ENCODE measurements at regions not wholly inside any gene's neighbourhood (a gene's known extent, or its start where the extent isn't known, plus 50 kb on each side); places are given as distances from the start of the nearest gene placed in this dataset.
"Not testable (repeated sequence)": the region's sequence is repeated elsewhere in the genome, so short reads cannot be mapped to it uniquely, and the experiment has no call there.

DNA sequence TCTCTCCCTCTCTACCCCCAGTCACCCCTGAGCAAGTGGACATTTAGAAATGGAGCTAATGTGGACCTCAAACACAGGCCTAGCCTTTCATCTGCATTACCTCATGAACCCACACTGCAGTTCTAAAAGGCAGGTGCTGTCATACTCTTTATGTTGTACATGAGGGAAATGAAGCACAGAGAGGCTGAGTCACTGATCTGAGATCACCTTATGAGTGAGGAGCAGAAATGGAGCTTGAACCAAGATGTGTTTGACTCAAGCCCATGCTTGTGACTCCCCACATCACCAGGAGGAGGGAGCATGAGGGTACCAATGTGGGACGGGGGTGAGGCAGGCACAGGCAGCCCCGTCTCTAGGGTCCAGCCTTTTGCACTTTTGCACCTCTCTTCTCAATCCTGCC lies 702.8 kb downstream of the PTPRU start:
- no peak for DNase-seq (ENCODE audit: low spot score)

DNA sequence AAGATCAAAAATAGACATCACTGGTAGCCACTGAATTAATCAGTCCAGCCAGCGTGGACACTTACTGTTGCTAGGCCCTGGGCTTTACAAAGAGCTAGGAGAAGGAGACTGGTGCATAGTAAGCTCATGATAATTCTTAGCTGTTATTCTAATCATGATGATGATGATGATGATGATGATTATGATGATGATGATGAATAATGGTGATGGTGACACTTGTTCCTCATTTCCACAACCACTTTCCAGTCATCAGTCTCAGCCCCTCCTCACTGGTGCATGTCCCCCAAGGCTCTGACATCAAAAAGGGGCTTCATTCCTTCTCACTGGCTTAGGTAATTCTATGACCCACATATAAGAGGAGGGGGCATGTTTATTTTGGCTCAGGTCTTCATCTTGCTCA lies 701.0 kb downstream of the PTPRU start:
- DNase-seq (ENCODE audit: low spot score): no peak

DNA sequence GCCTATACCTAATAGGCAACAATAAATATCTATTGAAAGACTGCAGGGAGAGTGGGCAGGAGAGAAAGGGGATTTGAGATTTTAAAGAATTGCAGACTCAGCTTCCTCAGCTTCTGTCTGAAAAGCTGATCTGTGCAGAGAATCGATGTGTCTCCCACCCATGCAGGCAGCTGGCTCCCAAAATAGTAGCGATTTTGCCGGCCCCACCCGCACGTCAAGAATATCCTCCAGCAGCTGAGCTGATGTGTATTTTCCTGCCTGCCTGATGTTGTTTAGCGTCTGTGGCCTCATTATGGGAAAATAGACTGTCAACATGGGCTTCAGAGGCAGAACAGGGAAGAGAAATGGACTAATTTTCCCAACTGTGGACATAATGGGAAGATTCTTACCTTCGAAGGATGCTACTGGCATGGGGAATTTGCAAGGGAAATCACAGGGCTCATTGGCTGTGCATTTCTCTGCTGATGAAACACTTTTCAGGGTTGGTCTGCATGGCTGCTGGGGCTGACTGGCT lies 699.8 kb downstream of the PTPRU start:
- DNase-seq (ENCODE audit: low spot score): no peak

DNA sequence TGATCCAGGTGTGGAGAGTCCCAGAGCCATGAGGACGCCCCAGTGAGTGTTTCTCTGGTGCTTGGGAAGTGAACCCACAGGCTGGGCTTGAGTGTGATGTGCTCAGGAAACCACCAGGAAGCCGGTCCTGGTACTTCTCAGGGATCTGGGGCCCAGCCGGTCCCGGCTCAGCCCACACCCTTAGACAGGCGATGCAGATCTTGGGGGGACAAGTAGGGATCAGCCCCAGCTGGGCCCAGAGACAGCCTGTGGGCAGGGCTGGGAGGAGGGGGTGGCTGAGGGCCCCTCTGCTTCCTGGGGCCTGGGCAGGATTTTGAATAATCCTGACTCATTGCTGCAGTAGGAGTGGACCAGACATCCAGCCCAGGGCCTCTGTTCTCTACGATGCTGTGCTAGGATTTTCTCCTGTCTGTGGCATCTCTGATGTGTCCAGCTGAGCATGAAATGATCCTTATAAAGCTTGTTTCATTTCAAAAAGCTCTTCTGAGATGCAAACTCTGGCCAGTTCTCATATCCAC lies 698.0 kb downstream of the PTPRU start:
- no peak for DNase-seq (ENCODE audit: low spot score)

DNA sequence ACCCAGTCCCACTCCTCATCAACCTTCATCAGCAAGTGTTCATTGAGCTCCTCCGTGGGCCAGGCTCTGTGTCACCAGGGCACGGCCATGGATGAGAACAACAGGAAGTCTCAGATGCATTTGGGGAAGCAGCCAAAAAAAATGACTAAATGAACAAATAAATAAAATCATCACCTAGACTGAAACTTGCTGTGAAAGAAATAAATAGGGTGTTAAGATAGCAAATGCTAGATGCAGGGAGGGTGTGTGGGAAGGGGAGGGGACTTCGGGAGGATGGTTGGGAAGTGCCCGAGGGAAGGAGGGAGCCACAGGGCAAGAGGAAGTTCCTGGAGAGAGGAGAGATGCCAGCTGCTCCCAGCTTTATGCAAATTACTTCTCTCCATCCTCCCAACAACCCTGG lies 696.7 kb downstream of the PTPRU start:
- DNase-seq (ENCODE audit: low spot score): no peak

DNA sequence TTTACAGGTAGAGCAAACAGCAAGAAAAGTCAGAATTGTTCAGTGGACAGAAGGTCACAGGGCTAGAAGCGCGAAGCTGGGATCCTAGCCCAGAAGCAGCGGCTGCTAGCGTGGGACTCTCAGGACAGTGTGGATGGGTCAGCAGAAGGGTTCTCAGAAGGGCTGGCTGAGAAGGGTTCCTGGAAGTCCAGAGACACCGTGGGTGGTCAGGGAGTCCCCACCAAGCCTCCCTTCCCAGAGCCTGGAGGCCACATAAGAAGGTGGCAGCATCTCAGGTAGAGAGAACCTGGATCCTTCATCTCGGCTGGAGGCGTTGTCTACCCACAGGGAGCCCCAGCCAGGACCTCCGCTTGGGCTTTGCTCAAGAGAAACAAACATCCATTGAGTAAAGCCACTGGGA lies 696.3 kb downstream of the PTPRU start:
- no peak for DNase-seq (ENCODE audit: low spot score)

DNA sequence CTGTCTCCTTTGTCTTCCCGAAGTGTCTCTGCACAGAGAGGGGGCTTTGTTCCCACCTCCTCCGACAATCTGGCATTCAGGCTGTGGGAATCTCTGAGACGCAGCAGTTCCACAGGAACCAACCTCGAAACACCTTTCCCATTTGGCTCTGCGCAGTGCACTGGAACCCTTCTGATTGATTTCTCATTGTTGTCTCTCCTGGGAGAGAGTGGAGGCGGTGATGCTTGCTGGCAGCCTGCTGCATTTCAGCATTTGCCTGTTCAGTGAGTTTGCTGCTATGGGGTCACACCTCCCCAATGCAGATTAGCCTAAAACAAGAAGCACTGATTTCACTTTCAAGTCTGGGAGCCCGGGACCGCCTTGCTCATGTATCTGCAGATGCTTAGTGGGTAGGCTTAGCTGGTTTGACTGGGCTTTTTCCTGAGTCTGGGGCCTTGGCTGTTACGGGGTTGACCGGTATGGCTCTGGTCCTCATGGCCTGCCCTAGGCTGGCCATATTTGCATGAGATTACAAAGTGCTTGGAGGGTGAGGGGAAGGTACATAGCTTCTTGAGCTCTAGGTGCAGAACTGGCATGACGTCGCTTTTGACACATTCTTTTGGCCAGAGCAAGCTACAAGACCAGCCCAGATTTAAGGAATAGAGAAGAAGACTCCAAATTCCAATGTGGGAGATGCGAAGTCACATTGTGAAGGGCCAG lies 695.3 kb downstream of the PTPRU start:
- DNase-seq (ENCODE audit: low spot score): no peak

DNA sequence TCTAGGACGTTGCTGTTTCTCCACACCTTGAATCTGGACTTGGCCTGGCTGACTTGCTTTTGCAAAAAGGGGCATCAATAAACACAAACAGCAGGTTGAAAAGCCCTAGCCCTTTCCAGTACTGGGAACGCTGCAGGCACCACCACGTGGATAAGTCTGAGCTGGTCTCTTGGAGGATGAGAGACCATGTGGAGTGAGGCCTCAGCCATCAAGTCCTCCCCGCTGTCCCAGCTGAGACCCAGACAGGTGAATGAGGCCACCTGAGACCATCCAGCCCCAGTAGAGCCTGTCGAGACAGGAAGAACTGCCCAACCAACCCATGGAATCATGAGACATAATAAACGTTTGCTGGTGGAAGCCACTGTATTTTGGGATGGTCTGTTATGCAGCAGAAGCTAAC lies 688.7 kb downstream of the PTPRU start:
- no peak for DNase-seq (ENCODE audit: low spot score)

DNA sequence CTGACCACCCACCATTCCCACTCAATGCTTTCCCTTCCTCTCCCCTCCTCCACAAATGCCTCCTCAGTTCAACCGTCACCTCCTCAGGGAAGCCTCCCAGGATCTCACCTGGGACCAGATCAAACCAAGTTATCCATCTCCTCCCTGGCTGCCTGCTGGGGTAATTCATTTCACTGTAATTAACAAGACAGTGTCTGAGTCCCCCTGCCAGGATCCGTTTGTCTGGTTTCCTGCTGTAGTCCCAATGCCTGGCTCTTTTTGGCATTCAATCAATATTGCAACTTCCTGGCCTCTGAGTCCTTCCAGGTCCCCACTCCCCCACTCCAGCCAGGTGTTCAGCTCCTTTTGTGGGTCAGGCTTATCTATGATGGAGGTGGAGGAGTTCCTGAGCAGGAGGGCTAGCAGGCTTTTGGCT lies 687.7 kb downstream of the PTPRU start:
- no peak for DNase-seq (ENCODE audit: low spot score)

DNA sequence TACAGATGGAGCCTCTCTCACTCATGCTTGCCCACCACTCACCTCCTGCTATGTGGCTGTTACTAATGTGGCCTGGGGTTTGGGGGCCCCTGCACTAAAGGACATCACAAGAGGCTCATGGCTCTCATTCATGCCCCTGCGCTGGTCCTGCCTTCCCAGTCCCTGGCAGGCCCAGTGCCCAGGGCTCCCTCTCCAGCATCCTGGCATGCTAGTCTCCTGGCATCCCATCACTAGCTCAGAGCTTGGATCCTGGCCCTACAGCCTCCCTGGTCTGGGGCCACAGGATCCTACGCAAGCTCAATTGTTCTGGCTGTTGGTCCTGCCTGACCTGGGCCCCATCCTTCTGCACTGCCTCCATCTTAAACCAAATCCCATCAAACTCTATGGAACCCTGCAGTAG lies 685.4 kb downstream of the PTPRU start:
- no peak for DNase-seq (ENCODE audit: low spot score)

DNA sequence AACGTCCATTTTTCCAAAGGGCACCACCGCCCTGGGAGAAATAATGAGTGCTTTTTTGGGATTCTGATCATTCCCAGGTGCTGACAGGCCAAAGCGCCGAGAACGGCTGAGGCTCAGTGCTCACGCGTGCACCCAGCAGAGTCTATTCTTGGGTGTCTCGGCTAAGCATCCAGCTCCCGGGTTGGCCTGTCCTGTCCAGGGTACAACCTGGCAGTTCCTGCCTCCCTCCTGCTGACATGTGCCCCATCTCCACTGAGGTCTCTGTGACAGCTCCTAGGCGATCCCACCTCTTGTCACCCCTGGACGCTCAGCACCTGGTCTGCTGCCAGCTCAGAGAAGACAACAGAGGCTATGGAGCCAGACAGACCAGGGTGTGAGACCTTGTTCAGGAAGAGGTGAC lies 684.5 kb downstream of the PTPRU start:
- DNase-seq (ENCODE audit: low spot score): no peak

DNA sequence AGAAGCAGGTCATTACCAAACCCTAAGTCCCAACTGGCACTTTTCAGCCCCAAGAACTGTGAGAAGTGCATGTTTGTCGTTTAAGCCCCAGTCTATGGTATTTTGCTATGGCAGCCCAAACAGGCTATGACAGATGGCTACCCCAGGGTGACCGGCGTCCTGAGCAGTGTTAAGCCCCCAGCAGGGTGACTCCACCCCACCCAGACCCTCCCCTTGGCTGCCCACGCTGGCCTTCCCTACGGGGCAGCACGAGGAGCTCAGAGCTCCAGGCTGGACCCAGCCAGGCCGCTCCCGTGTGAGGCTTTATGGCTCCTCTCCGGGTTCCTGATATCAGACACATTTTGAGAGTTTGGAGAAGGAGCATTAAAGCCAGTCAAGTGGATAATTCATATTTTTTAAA lies 684.0 kb downstream of the PTPRU start:
- DNase-seq (ENCODE audit: low spot score): no peak

DNA sequence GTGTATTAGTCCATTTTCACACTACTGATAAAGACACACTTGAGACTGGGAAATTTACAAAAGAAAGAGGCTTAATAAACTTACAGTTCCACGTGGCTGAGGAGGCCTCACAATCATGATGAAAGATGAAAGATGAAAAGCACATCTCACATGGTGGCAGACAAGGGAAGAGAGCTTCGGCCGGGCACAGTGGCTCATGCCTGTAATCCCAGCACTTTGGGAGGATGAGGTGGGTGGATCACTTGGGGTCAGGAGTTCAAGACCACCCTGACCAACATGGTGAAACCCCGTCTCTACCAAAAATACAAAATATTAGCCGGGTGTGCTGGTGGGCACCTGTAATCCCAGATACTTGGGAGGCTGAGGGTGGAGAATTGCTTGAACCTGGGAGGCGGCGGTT lies 682.7 kb downstream of the PTPRU start:
- not testable (repeated sequence) for DNase-seq (ENCODE audit: low spot score)

DNA sequence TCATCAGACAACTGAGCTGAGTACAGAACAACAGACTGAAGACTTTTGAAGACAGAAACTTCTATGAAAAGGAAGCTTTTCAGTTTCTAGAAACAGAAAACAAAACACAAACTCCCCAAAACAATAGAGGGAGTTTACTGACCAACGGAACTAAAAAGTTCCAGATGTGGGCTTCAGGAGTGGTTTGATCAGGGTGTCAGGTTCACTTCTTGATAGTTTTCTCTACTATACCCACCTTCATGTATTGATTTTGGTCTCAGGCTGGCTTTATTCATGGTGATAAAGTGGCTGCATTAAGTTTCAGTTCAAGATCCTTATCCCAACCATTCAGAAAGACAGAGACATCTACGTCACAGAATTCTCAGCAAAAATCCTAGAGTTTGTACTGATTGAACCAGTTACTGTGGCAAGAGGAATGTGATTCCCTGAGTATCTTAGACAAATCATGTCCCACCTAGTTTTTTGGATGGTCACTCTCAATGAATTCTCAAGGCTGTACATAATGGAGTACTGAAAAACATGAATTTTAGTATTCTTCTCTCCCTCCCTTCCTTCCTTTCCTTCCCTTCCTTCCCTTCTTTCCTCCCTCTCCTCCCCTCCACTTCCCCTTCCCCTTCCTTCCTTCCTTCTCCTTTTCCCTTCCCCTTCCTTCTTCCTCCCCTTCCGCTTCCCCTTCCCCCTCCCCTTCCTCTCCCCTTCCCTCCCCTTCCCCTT lies 680.5 kb downstream of the PTPRU start:
- no peak for DNase-seq (ENCODE audit: low spot score)

DNA sequence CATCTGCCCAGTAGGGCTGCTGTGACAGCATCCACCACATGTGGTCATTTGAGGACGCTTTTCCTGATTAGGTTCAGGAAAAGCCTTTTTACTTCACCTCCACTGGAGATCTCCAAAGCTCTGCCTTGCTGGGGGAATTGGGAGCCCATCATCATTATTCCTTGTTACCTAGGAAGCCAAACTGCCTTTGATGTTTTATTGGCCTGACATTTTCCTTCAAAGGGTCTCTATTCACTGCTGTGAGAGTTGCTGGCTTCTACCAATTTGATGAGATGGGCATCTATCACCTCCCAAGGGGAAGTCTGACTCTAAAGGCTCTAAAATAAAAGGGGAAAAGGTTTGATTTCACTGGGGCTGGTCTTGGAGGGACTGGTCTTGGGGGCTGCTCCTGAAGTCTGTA lies 678.6 kb downstream of the PTPRU start:
- DNase-seq (ENCODE audit: low spot score): no peak

DNA sequence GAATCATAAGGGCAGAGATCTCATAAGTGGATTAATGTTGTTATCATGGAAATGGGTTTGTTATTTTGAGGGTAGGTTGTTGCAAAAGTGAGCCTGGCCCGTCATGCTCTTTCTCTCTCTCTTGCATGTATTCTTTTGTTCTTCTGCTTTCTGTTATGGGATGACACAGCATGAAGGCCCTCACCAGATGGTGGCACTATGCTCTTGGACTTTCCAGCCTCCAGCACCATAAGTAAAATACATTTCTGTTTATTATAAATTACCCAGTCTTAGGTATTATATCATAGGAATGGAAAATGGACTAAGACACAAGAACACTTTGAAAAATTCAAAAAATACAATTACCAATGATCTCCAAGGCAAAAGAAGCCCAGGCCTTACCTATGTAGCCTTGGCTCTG lies 676.1 kb downstream of the PTPRU start:
- no peak for DNase-seq (ENCODE audit: low spot score)

DNA sequence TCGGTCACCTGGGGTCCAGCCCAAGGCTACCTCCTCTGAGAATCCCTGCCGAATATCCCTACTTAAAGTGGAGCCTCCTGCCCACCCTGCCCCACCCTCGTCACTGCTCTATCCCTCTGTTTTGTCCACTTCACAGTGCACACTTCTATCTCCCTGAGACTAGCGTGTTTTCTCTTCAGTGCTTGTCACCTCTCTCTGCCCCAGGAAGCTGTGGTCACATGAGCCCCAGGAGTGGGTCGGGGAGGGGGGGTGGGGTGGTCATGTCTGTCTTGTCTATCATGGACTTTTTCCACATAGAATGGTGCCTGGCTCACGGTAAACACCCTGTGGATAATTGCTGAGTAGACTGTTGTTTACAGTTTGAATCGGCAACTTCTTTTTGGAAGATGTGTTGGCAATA lies 673.6 kb downstream of the PTPRU start:
- DNase-seq (ENCODE audit: low spot score): no peak

DNA sequence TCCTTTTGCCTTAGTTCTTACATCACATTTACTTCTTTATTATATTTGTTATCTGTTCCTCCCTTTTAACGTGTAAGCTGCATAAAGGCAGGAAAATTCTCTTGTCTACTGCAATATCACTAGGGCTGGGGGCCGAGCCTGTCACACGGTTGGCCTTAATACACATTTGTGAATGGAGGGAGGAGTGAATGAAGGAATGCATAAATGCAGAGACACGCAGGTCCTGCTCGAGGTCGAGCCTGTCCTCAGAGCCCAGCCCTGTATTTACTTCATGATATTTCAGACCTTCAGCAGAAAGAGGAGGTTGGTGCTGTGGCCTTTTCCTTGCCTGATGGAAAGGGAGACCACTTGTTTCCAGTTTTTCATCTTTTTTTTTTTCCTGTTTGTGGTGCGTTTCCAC lies 671.3 kb downstream of the PTPRU start:
- DNase-seq (ENCODE audit: low spot score): no peak

DNA sequence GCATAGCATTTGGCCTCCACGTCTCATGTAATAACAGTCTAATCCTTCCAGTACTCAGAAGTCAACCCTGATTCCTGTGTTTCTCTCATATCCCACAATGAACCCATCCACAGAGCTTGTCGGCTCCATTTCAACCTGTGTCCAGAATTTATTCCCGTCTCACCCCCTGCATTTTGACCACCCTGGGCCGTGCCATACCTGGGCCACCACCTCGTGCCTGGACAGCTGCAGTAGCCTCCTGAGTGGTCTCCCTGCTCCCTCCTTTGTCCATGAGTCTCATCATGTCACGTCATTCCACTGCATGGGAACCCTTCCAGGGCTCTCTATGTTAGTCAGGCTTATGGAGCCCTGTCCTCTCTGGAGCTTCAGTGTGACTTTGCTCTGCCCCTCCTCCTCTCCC lies 670.6 kb downstream of the PTPRU start:
- DNase-seq (ENCODE audit: low spot score): no peak

DNA sequence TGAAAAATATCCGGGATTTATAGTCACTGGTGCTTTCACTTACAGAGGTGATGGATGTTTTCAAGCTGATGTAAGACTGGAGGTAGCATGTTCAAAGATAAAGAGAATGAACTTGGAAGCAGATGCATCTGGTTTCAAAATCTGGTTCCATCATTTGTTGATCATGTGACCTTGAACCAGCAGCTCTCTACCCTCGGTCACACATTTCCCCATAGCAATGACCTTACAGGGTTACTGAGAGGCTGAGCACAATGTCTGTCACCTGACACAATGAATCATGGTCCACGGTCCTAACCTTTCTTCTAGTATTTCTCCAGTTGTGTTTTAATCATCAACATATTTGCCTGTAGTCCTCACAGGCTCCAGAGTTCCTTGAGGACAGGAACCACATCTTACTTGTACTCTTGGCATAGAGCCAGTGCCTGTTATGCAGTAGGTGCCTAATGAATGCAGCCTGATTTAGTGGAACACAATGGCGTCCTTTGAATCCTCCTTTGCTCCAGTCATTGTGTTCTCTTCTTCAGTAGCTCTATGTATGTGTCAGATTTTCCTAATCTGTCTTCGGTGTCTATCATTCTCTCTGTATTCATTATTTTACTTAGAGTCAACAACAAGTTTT lies 667.3 kb downstream of the PTPRU start:
- DNase-seq (ENCODE audit: low spot score): no peak

DNA sequence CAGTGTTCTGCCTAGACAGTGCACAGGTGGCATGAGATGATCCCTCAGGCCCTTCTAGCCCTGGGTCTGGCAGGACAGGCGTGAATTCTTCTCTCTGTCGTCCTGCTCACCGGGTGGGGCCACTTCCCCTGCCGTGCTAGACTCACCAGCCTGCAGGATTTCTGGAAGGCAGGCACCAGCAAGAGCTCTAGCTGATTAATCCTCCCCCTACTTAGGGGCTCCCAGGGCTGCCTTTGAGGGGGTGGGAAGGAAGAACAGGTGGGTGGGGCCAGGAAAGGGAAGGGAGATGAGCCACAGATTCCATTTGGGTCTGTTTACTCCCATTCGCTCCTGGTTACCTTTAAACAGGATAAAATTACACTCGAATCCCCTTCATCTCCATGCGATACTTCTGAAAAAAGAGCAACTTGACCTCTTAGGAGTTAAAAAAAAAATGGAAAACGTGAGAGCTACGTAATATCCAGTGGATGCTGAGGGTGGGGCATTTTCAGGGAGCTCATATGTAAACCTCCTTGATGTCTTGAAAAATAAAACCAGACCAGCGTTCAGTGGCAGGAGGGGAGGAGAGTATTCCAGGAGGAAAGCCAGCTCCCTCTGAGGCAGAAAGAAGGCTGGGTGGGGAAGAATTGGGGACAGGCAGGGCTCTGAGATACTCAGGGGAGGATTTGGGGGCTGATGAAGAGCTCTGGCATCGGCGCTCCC lies 665.5 kb downstream of the PTPRU start:
- no peak for DNase-seq (ENCODE audit: low spot score)

DNA sequence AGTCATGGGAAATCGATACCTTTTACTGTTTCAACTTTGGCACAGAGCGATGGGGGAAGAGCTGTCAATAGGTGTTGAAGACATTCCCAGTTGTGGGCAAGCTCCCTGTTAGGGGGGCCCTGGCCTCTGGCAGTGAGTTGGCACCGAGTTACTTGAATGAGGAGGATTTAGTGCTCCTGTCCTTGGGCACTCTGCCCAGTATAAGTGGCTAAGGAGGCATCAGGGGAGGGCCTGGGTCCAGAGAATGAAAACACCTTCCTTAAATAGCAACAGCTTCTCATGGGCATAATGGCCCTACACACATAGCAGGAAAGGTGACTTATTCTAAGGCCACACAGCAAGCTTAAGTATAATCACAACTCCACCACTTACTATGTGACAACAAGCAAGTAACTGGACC lies 664.4 kb downstream of the PTPRU start:
- DNase-seq (ENCODE audit: low spot score): no peak
